Stimulated activated CD8-positive, alpha-beta memory T cell treated with anti-CD3 and anti-CD28 coated beads, Interleukin-4, amount 100 ng/mL, for 4 hours (primary cell): ENCODE measurements at regions not wholly inside any gene's neighbourhood (a gene's known extent, or its start where the extent isn't known, plus 50 kb on each side); places are given as distances from the start of the nearest gene placed in this dataset.
"Not testable (repeated sequence)": the region's sequence is repeated elsewhere in the genome, so short reads cannot be mapped to it uniquely, and the experiment has no call there.

Experiments
- DNase-seq, 2 donors: peaks; one replicate each; pipeline ENCODE4 v3.0.0-alpha.2; 2020; ENCODE audit warnings: low read depth in 2 of 2, low spot score in 1 of 2

- no peak for DNase-seq
Observed at GRCh38 chr14:21937996-21938395, 264.4 kb upstream of the OR4E1 start.

- DNase-seq: no peak
Observed at GRCh38 chr14:21933681-21934080, 260.1 kb upstream of the OR4E1 start.

- DNase-seq: peak; percentile 12 to 42
Observed at GRCh38 chr14:21924479-21924878, 250.9 kb upstream of the OR4E1 start.

DNA sequence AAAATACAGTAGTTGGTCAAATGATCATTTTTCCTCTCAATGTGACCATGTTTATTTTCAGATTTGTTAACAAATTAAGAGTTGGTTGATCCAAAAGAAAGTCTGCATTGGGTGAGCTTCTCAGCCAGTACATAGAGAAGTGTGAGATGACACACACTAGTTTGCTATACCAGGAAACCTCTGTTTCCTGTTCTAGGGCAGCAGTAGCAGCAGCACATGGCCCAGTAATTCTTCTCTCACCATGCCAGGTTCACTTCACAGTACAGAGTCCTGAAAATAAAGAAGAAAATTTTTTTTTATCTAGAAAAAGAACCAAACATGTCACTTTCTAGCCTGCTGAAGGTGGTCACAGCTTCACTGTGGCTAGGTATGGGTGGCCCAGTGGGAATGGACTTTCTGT is 250.2 kb upstream of the OR4E1 start:
- DNase-seq: no peak

- no peak for DNase-seq
Observed at GRCh38 chr14:21921453-21921852, 247.8 kb upstream of the OR4E1 start.

GRCh38 chr14:21917699-21918436 is 244.2 kb upstream of the OR4E1 start:
- DNase-seq: peak in 1 of 2 donors; percentile 15

GRCh38 chr14:21915826-21916225 is 242.2 kb upstream of the OR4E1 start:
- no peak for DNase-seq

DNA sequence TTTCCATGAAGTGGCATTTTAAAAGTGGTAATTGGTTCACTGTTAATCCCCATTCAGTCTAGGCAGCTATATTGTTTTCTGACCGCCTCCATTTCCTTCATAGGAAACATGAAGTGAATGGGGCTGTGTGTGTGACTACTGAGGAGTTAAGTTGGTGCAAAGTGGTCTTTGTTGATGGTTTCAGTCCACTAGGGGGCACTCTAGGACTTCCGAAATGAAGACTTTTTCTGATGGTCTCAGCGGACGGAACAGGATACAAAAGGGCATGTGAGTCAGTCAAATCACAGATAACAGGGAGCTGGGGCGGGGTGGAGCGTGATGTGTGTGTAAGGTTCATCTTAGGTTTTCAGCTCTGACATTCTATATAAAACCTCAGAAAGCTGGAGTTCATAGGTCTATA is 240.1 kb upstream of the OR4E1 start:
- peak; percentile 54 to 60 for DNase-seq

GRCh38 chr14:21912367-21912766 is 238.7 kb upstream of the OR4E1 start:
- DNase-seq: no peak

DNA sequence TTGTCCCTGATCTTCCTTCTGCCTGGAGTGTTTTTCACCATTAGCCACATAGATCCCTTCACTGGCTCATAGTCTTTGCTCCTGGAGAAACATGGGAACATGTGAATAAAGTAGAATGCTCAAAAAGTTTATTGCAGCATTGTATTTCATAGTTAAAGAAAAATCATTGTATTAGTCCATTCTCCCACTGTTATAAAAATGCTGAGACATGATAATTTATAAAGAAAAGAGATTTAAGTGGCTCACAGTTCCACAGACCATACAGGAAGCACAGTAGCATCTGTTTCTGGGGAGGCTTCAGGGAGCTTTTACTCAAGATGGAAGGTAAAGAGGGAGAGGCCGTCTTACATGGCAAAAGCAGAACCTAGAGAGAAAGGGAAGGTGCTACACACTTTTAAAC is 238.3 kb upstream of the OR4E1 start:
- DNase-seq: no peak

- DNase-seq: no peak
Observed at GRCh38 chr14:21910260-21910659, 236.6 kb upstream of the OR4E1 start.

DNA sequence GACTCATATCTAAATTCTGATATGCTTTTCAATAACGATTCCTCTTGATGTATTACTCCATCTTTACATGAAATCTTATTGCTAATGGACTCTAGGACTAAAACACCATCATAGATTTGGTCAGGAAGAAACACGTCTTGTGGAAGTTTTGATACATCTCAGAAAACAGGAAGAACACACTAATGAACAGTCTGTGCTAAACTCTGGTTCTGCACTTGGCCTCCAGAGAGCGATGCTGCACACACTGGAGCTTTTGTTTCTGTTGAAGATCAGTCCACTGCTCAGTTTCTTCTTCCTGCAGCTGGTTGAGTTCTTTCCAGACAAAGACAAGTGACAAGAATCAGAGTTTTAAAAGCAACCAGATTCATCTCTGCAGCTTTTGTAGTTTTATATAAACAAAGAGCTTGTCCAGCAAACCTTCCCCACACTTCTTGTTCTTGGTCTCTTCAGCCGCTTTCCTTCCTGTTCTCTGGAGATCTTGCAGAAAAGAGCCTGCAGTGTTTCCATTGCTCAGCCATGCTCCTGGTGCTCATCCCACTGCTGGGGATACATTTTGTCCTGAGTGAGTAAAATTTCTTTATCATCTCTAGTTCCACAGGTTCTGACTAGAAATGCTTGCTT is 229.1 kb upstream of the OR4E1 start:
- no peak for DNase-seq

- not testable (repeated sequence) for DNase-seq
Observed at GRCh38 chr14:21894898-21895194, 221.2 kb upstream of the OR4E1 start.

- peak in 1 of 2 donors; percentile 22 for DNase-seq
Observed at GRCh38 chr14:21894003-21894897, 220.6 kb upstream of the OR4E1 start.

DNA sequence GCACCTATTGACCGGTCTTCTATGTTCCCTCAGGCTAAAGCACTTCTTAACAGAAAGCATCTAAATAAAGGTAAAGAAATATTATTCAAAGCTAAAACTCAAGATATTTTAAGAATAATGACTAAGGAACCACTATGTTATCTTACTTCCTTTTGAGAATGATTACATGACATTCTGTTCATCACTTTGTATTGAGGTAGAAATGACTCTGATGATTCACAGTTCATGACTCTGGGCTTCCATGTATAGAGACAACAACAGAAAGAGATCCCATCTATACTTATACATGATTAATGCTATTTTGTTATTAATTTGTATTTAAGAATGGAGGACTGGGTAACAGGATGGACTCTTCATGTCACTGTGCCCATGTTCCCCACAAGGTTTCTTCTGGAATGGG is 218.3 kb upstream of the OR4E1 start:
- DNase-seq: no peak

DNA sequence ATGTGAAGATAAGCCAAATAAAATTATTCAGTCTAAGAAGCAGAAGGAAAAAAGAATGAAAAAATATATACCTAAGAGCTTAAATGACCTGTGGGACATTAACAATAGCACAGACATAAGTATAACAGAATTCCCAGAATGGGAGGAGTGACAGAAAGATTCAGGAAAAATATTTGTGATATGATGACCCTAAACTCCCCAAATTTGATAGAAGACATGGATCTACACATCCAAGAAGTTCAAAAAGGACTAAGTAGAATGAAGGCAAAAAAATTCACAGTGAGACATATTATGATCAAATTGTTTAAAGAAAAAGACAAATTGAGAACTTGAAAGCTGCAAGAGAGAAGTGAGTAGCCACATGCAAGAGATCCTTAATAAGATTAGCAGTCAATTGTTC is 211.4 kb upstream of the OR4E1 start:
- DNase-seq: no peak

DNA sequence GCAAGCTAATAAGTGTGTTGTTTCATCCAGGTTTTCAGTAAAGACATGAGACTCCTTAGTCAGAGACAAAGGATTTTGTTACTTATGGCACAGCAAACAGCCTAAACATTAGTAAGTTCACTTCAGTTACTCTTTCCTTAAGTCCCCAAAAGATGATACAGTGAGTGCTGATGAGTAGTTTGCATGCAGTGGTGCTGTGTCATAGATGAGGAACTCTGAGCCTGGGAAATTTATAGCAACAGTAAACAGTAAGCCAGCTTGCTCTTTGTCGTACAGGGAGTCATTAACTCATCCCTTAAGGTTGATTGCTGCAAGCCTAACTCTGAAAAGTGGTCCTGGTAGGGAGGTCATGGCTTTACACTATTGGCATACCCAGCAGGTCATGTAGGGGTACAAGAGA is 208.6 kb upstream of the OR4E1 start:
- DNase-seq: no peak

- DNase-seq: no peak
Observed at GRCh38 chr14:21880918-21881317, 207.3 kb upstream of the OR4E1 start.

GRCh38 chr14:21875791-21876190 is 202.2 kb upstream of the OR4E1 start:
- no peak for DNase-seq

- no peak for DNase-seq
Observed at GRCh38 chr14:21874946-21875345, 201.3 kb upstream of the OR4E1 start.

- no peak for DNase-seq
Observed at GRCh38 chr14:21874167-21874566, 200.5 kb upstream of the OR4E1 start.

- DNase-seq: peak; percentile 48 to 59
Observed at GRCh38 chr14:21868442-21869046, 194.9 kb upstream of the OR4E1 start.
